HCT116 (cell line): ENCODE measurements at regions not wholly inside any gene's neighbourhood (a gene's known extent, or its start where the extent isn't known, plus 50 kb on each side); places are given as distances from the start of the nearest gene placed in this dataset.

Source experiments
- ATAC-seq: fragments of 200-7000 bp; cut with Tn5 transposase; 2 replicates; pipeline ENCODE4 v1.9.1; 2020; ENCODE audit warnings: mild to moderate bottlenecking, moderate library complexity
- BruUV-seq: library from RNA; stranded (reverse); fragments of 400-500 nt; replicated peaks from 2 replicates; lab custom pipeline; 2021; lab: Mats Ljungman, UMichigan
- CTCF ChIA-PET: fragments of 300-600 bp; sonication (Branson Sonifier 250); formaldehyde crosslinking; loops from one replicate; lab custom pipeline; 2021; ENCODE audit warnings: antibody characterized with exemption; lab: Charles Lee
- POLR2A ChIA-PET: fragments of 300-600, 350-600 bp; sonication (Branson Sonifier 250); formaldehyde crosslinking; loops from one replicate; lab custom pipeline; 2021; ENCODE audit warnings: antibody characterized with exemption; lab: Charles Lee
- RAD21 ChIA-PET, 2 experiments: fragments of 300-600 bp; sonication (Branson Sonifier 250); formaldehyde crosslinking; loops; one replicate each; lab custom pipeline; 2023; ENCODE audit warnings: low total read pairs in 2 of 2; ENCODE audit not compliant: uncharacterized antibody in 2 of 2, unreplicated experiment in 2 of 2, low non-redundant PET in 1 of 2; lab: Charles Lee
- DNase-seq: peaks from one replicate; pipeline ENCODE4 v3.0.0-alpha.2; 2010; ENCODE audit warnings: low read depth, low spot score
- H2AFZ ChIP-seq: fragments of 200-600 bp; shearing (Covaris generic), sonication (generic); 2 replicates; pipeline ENCODE4 v1.6.1; 2017; ENCODE audit warnings: low read depth, mixed run types, mixed read lengths, antibody characterized with exemption, low read length; ENCODE audit not compliant: poor library complexity, severe bottlenecking
- H3K27ac ChIP-seq: 2 replicates; pipeline ENCODE4 v1.5.1; 2012; ENCODE audit warnings: low read depth, low read length
- H3K27me3 ChIP-seq: fragments of 200-600 bp; sonication (generic); 2 replicates; pipeline ENCODE4 v1.6.1; 2016; ENCODE audit warnings: mixed run types, low read length, mixed read lengths; ENCODE audit not compliant: insufficient read depth
- H3K36me3 ChIP-seq, 2 experiments: fragments of 200-500 bp in 1 of 2; fragments of 200-600 bp in 1 of 2; sonication (Bioruptor generic) in 1 of 2; sonication (generic) in 1 of 2; 2 replicates each; pipeline versions ENCODE4 v1.5.1 to v1.6.1; 2014 to 2016; ENCODE audit warnings: low read length in 2 of 2, inconsistent platforms in 1 of 2, mixed read lengths in 1 of 2, mixed run types in 1 of 2; ENCODE audit not compliant: insufficient read depth in 2 of 2, control insufficient read depth in 1 of 2
- H3K4me1 ChIP-seq, 2 experiments: fragments of 200-600 bp in 1 of 2; sonication (generic) in 1 of 2; 2 replicates each; pipeline versions ENCODE4 v1.5.1 to v1.6.1; 2012 to 2017; ENCODE audit warnings: low read length in 2 of 2, inconsistent platforms in 1 of 2, mild to moderate bottlenecking in 1 of 2, mixed read lengths in 1 of 2, mixed run types in 1 of 2, moderate library complexity in 1 of 2; ENCODE audit not compliant: insufficient read depth in 2 of 2, control insufficient read depth in 1 of 2
- H3K4me2 ChIP-seq: fragments of 200-600 bp; sonication (generic); 2 replicates; pipeline ENCODE4 v1.6.1; 2017; ENCODE audit warnings: mixed run types, low read length, mixed read lengths
- H3K4me3 ChIP-seq, 2 experiments: fragments of 200-600 bp in 1 of 2; sonication (generic) in 1 of 2; replicated peaks in 1 of 2; 2 replicates each; pipeline ENCODE4 v1.5.1; 2011 to 2016; ENCODE audit warnings: low read length in 2 of 2, control low read depth in 1 of 2, low read depth in 1 of 2, mild to moderate bottlenecking in 1 of 2, mixed read lengths in 1 of 2, mixed run types in 1 of 2
- H3K79me2 ChIP-seq: fragments of 200-600 bp; sonication (generic); 2 replicates; pipeline ENCODE4 v1.6.1; 2017; ENCODE audit warnings: mild to moderate bottlenecking, mixed run types, low read length, moderate library complexity, mixed read lengths; ENCODE audit not compliant: insufficient read depth
- H3K9ac ChIP-seq: fragments of 200-600 bp; sonication (generic); 2 replicates; pipeline ENCODE4 v1.6.1; 2016; ENCODE audit warnings: low read length, mixed read lengths
- H3K9me2 ChIP-seq: fragments of 200-600 bp; sonication (generic), shearing (Covaris generic); 2 replicates; pipeline ENCODE4 v1.6.1; 2017; ENCODE audit warnings: mixed run types, mild to moderate bottlenecking, moderate library complexity; ENCODE audit not compliant: insufficient read depth
- H3K9me3 ChIP-seq, 2 experiments: fragments of 200-500 bp in 1 of 2; fragments of 200-600 bp in 1 of 2; sonication (Bioruptor generic) in 1 of 2; sonication (generic) in 1 of 2; 2 replicates each; pipeline ENCODE4 v1.6.1; 2014 to 2017; ENCODE audit warnings: low read length in 2 of 2, mixed read lengths in 2 of 2, inconsistent platforms in 1 of 2, low read depth in 1 of 2, mild to moderate bottlenecking in 1 of 2, mixed run types in 1 of 2, moderate library complexity in 1 of 2; ENCODE audit not compliant: control insufficient read depth in 1 of 2, insufficient read depth in 1 of 2
- H4K20me1 ChIP-seq: fragments of 200-600 bp; sonication (generic), shearing (Covaris generic); 2 replicates; pipeline ENCODE4 v1.6.1; 2017; ENCODE audit warnings: mixed run types, mild to moderate bottlenecking, moderate library complexity; ENCODE audit not compliant: insufficient read depth
- ATF3 ChIP-seq: IDR thresholded peaks from 2 replicates; pipeline ENCODE4 v1.6.1; 2012
- CBX3 ChIP-seq: IDR thresholded peaks from 2 replicates; pipeline ENCODE4 v1.6.1; 2012; ENCODE audit warnings: low read depth
- CEBPB ChIP-seq: IDR thresholded peaks from 2 replicates; pipeline ENCODE4 v1.6.1; 2012; ENCODE audit warnings: low read depth
- EGR1 ChIP-seq: IDR thresholded peaks from 2 replicates; pipeline ENCODE4 v1.6.1; 2012; ENCODE audit warnings: low read depth
- EZH2phosphoT487 ChIP-seq: fragments of 200-600 bp; IDR thresholded peaks from 2 replicates; pipeline ENCODE4 v1.6.1; 2018; ENCODE audit warnings: antibody characterized with exemption, borderline replicate concordance
- FOSL1 ChIP-seq: IDR thresholded peaks from 2 replicates; pipeline ENCODE4 v1.6.1; 2012; ENCODE audit warnings: low read depth
- JUND ChIP-seq: IDR thresholded peaks from 2 replicates; pipeline ENCODE4 v1.6.1; 2012
- POLR2A ChIP-seq: IDR thresholded peaks from 2 replicates; pipeline ENCODE4 v1.7.0; 2011; ENCODE audit warnings: borderline replicate concordance; ENCODE audit not compliant: insufficient read depth, insufficient read length; ENCODE audit errors: extremely low read depth
- RAD21 ChIP-seq: IDR thresholded peaks from 2 replicates; pipeline ENCODE4 v1.6.1; 2012; ENCODE audit warnings: low read depth, mild to moderate bottlenecking
- REST ChIP-seq: IDR thresholded peaks from 2 replicates; pipeline ENCODE4 v1.6.1; 2012; ENCODE audit warnings: low read depth
- SP1 ChIP-seq: IDR thresholded peaks from 2 replicates; pipeline ENCODE4 v1.6.1; 2012; ENCODE audit warnings: low read depth
- TCF7L2 ChIP-seq: IDR thresholded peaks from 2 replicates; pipeline ENCODE4 v1.7.0; 2011; ENCODE audit warnings: borderline replicate concordance, inconsistent platforms; ENCODE audit not compliant: insufficient read depth, insufficient read length; ENCODE audit errors: extremely low read depth
- YY1 ChIP-seq: IDR thresholded peaks from 2 replicates; pipeline ENCODE4 v1.6.1; 2011; ENCODE audit warnings: low read length, low read depth, moderate library complexity, mild to moderate bottlenecking; ENCODE audit not compliant: insufficient replicate concordance; ENCODE audit errors: extremely low read depth
- ZFX ChIP-seq: fragments of 450-650 bp; IDR thresholded peaks from 2 replicates; pipeline ENCODE4 v1.6.1; 2017
- ZNF274 ChIP-seq: fragments of 200-500 bp; sonication (Bioruptor generic); IDR thresholded peaks from 2 replicates; pipeline ENCODE4 v1.6.1; 2014; ENCODE audit warnings: mild to moderate bottlenecking, low read depth, low read length, inconsistent platforms
- intact Hi-C: fragments of 100-400 bp; cut with micrococcal nuclease; formaldehyde crosslinking; loops from 2 replicates; pipeline ENCODE4 v1.10.0; 2022
- TF ChIP-seq, protein P1 (sequence below): IDR thresholded peaks from 2 replicates; pipeline ENCODE4 v1.6.1; 2011; ENCODE audit warnings: mild to moderate bottlenecking, low read length, moderate library complexity; ENCODE audit not compliant: insufficient replicate concordance; ENCODE audit errors: extremely low read depth
- TF ChIP-seq, protein P2 (sequence below): IDR thresholded peaks from 2 replicates; pipeline ENCODE4 v1.6.1; 2012
- TF ChIP-seq, protein P3 (sequence below), 3 experiments: fragments of 200-600 bp in 1 of 3; sonication (generic) in 1 of 3; IDR thresholded peaks in 2 of 3; conservative IDR thresholded peaks in 1 of 3; 2 replicates each; pipeline ENCODE4 v1.5.1; 2012 to 2017; ENCODE audit warnings: low read depth in 2 of 3, low read length in 2 of 3, antibody characterized with exemption in 1 of 3, borderline replicate concordance in 1 of 3, control low read depth in 1 of 3, mild to moderate bottlenecking in 1 of 3, mixed read lengths in 1 of 3, mixed run types in 1 of 3, moderate library complexity in 1 of 3; ENCODE audit not compliant: insufficient read depth in 1 of 3

- Histone ChIP-seq H3K9me2 (no peaks in the 10 kb centered on the region), H3K4me1 (no peaks in the 10 kb centered on the region), H3K79me2 (no peaks in the 10 kb centered on the region), H2AFZ (no peak overlapping the region), H3K27me3 (peaks cover 34% of the 10 kb centered on the region), H3K4me3 (no peak overlapping the region), H3K36me3 (no peaks in the 10 kb centered on the region), H3K27ac (no peak overlapping the region), H4K20me1 (no peaks in the 10 kb centered on the region), H3K9ac (no peak overlapping the region), H3K9me3 (no peaks in the 10 kb centered on the region), H3K4me2 (no peak overlapping the region)
- no TSS peak for BruUV-seq
- ChIA-PET POLR2A (no interaction called here), CTCF (no interaction called here), RAD21 (no interaction called here)
- ATAC-seq (no peak), DNase-seq (no peak)
- intact Hi-C loops: no loop called here
- TF ChIP-seq, protein P1, sequence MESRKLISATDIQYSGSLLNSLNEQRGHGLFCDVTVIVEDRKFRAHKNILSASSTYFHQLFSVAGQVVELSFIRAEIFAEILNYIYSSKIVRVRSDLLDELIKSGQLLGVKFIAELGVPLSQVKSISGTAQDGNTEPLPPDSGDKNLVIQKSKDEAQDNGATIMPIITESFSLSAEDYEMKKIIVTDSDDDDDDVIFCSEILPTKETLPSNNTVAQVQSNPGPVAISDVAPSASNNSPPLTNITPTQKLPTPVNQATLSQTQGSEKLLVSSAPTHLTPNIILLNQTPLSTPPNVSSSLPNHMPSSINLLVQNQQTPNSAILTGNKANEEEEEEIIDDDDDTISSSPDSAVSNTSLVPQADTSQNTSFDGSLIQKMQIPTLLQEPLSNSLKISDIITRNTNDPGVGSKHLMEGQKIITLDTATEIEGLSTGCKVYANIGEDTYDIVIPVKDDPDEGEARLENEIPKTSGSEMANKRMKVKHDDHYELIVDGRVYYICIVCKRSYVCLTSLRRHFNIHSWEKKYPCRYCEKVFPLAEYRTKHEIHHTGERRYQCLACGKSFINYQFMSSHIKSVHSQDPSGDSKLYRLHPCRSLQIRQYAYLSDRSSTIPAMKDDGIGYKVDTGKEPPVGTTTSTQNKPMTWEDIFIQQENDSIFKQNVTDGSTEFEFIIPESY: no peak
- TF ChIP-seq POLR2A: no peak
- TF ChIP-seq, protein P2, sequence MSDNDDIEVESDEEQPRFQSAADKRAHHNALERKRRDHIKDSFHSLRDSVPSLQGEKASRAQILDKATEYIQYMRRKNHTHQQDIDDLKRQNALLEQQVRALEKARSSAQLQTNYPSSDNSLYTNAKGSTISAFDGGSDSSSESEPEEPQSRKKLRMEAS: no peak
- no peak for TF ChIP-seq ZNF274
- no peak for TF ChIP-seq TCF7L2
- TF ChIP-seq ATF3: no peak
- no peak for TF ChIP-seq EZH2phosphoT487
- no peak for TF ChIP-seq CEBPB
- no peak for TF ChIP-seq YY1
- TF ChIP-seq, protein P3, sequence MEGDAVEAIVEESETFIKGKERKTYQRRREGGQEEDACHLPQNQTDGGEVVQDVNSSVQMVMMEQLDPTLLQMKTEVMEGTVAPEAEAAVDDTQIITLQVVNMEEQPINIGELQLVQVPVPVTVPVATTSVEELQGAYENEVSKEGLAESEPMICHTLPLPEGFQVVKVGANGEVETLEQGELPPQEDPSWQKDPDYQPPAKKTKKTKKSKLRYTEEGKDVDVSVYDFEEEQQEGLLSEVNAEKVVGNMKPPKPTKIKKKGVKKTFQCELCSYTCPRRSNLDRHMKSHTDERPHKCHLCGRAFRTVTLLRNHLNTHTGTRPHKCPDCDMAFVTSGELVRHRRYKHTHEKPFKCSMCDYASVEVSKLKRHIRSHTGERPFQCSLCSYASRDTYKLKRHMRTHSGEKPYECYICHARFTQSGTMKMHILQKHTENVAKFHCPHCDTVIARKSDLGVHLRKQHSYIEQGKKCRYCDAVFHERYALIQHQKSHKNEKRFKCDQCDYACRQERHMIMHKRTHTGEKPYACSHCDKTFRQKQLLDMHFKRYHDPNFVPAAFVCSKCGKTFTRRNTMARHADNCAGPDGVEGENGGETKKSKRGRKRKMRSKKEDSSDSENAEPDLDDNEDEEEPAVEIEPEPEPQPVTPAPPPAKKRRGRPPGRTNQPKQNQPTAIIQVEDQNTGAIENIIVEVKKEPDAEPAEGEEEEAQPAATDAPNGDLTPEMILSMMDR (IDR thresholded peaks at IDR 0.05 in 2 of 3, conservative IDR thresholded peaks at IDR 0.05 in 1 of 3; ENCODE audit: borderline replicate concordance in 1 of 3, insufficient read depth in 1 of 3, low read depth in 2 of 3, low read length in 2 of 3): no peak
- TF ChIP-seq EGR1: no peak
- no peak for TF ChIP-seq REST
- TF ChIP-seq CBX3: no peak
- no peak for TF ChIP-seq ZFX
- no peak for TF ChIP-seq SP1
- no peak for TF ChIP-seq FOSL1
- TF ChIP-seq JUND: no peak
- no peak for TF ChIP-seq RAD21
Observed at GRCh38 chr4:79625361-79625760, 217.3 kb upstream of the GK2 start.
